Ascending aorta (tissue), 2 donors: ENCODE measurements at regions not wholly inside any gene's neighbourhood (a gene's known extent, or its start where the extent isn't known, plus 50 kb on each side); places are given as distances from the start of the nearest gene placed in this dataset.

Experiments
- DNase-seq, 2 donors: peaks; one replicate each; pipeline ENCODE4 v3.0.0-alpha.2; 2019; ENCODE audit warnings: low spot score in 2 of 2
- H3K27ac ChIP-seq, 2 donors: fragments of 200-600 bp; sonication (generic); one replicate each; pipeline ENCODE4 v1.5.1; 2016 to 2017; ENCODE audit warnings: mild to moderate bottlenecking in 1 of 2
- H3K27me3 ChIP-seq: fragments of 200-600 bp; sonication (generic); one replicate; pipeline ENCODE4 v1.5.1; 2017
- H3K36me3 ChIP-seq, 2 donors: fragments of 200-600 bp; sonication (generic); one replicate each; pipeline ENCODE4 v1.5.1; 2016
- H3K4me1 ChIP-seq, 2 donors: fragments of 200-600 bp; sonication (generic); one replicate each; pipeline ENCODE4 v1.5.1; 2016 to 2017; ENCODE audit warnings: mild to moderate bottlenecking in 1 of 2
- H3K4me3 ChIP-seq, 2 donors: fragments of 200-600 bp; sonication (generic); one replicate each; pipeline ENCODE4 v1.5.1; 2016 to 2017; ENCODE audit warnings: mild to moderate bottlenecking in 1 of 2
- H3K9me3 ChIP-seq, 2 donors: fragments of 200-600 bp; sonication (generic); one replicate each; pipeline ENCODE4 v1.5.1; 2016
- intact Hi-C: fragments of 100-400 bp; cut with DNase I; formaldehyde crosslinking; loops from one replicate; pipeline ENCODE4 v1.15.1; 2023
- TF ChIP-seq, protein P1 (sequence below), 3 experiments: fragments of 200-600 bp in 2 of 3; fragments of 450-650 bp in 1 of 3; sonication (generic) in 2 of 3; IDR thresholded peaks; one replicate each; pipeline ENCODE4 v1.5.1; 2016 to 2019; ENCODE audit warnings: antibody characterized with exemption in 3 of 3, mild to moderate bottlenecking in 1 of 3, moderate library complexity in 1 of 3

DNA sequence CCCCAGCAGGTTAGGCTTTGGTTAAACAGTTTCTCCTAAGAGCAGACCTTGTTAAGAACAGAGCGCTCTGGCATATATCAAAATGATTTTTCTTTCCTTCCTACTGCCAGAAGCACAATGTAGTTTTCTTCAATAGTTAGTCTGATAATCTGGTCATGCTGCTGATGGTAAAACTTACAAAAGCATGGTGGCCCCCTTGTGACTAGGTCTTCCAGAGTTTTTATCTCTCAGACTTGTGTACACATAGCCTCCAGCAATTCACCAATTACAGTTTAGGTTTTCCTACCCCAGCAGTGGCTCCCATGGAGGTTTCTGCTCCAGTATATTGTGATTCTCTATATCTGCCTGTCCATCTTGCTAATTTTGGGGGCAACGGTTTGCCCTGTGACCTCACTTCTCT is 73.3 kb upstream of the DPH5 start:
- no peak for DNase-seq
- no peaks in the 10 kb centered on the region for H3K9me3 ChIP-seq

DNA sequence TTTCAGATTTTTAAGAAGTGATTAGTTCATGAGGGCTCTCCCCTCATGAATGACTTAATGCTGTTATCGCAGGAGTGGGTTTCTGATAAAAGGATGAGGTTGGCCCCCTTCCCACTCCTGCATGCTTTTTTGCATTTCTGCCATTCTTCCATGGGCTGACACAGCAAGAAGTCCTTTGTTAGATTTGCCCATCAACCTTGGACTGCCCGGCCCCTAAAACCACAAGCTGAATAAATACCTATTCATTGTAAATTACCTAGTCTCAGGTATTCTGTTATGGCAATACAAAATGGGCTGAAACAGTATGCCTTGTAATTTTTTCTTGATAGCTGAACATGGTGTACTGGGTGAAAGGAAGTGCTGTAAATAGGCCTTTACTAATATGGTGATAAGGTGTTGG is 72.7 kb upstream of the DPH5 start:
- no peak for DNase-seq
- H3K9me3 ChIP-seq: no peaks in the 10 kb centered on the region
- TF ChIP-seq, protein P1, sequence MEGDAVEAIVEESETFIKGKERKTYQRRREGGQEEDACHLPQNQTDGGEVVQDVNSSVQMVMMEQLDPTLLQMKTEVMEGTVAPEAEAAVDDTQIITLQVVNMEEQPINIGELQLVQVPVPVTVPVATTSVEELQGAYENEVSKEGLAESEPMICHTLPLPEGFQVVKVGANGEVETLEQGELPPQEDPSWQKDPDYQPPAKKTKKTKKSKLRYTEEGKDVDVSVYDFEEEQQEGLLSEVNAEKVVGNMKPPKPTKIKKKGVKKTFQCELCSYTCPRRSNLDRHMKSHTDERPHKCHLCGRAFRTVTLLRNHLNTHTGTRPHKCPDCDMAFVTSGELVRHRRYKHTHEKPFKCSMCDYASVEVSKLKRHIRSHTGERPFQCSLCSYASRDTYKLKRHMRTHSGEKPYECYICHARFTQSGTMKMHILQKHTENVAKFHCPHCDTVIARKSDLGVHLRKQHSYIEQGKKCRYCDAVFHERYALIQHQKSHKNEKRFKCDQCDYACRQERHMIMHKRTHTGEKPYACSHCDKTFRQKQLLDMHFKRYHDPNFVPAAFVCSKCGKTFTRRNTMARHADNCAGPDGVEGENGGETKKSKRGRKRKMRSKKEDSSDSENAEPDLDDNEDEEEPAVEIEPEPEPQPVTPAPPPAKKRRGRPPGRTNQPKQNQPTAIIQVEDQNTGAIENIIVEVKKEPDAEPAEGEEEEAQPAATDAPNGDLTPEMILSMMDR (IDR thresholded peaks at IDR 0.05): no peak
- no peak overlapping the region for H3K4me3 ChIP-seq
- no peaks in the 10 kb centered on the region for H3K27me3 ChIP-seq
- no peak overlapping the region for H3K27ac ChIP-seq
- H3K4me1 ChIP-seq: no peaks in the 10 kb centered on the region
- H3K36me3 ChIP-seq: no peaks in the 10 kb centered on the region
- intact Hi-C loops: no loop called here

More for the DNA sequence above, 73.3 kb upstream of the DPH5 start:
- Histone ChIP-seq H3K36me3 (no peaks in the 10 kb centered on the region), H3K4me3 (no peak overlapping the region), H3K4me1 (no peaks in the 10 kb centered on the region), H3K27ac (no peak overlapping the region), H3K27me3 (no peaks in the 10 kb centered on the region)
- TF ChIP-seq, protein P1 (IDR thresholded peaks at IDR 0.05): no peak
- intact Hi-C loops: no loop called here

DNA sequence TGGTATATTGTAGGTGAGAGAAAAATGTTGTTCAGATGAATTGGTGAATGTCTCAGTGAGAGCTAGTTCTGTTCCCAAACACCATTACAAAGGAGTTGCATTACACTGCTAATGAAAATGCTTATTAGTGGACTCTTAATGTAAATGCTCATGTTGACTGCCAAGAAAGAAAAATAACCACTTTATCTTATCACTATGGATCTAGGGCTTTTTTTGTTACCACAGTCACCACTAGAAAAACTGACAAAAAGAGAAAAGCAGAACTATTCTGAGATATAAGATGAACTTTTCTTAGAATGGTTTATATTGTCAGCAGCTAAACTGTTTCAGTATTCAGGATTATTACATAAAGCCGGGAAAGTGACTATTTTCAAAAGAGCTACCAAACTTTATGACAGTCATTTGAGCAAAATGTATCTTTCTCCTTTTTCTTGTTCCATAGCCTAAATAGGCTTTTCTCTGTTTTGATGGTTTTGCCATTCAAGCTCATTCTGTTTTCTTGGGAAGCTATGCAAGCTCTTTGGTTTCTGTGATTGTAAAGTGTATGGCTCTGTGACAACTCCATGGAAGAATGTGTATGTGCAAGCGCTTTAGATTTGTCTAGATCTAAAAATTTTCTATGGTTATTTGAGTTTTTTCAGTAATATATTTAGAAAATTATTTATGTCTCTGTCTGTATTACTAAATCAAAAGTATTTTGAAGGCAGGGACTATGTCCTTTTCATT is 64.2 kb upstream of the DPH5 start:
- Histone ChIP-seq H3K9me3 (no peaks in the 10 kb centered on the region), H3K27ac (no peak overlapping the region), H3K4me1 (no peaks in the 10 kb centered on the region), H3K4me3 (no peak overlapping the region), H3K27me3 (no peaks in the 10 kb centered on the region), H3K36me3 (no peaks in the 10 kb centered on the region)
- TF ChIP-seq, protein P1 (IDR thresholded peaks at IDR 0.05): no peak
- intact Hi-C loops: no loop called here
- no peak for DNase-seq

DNA sequence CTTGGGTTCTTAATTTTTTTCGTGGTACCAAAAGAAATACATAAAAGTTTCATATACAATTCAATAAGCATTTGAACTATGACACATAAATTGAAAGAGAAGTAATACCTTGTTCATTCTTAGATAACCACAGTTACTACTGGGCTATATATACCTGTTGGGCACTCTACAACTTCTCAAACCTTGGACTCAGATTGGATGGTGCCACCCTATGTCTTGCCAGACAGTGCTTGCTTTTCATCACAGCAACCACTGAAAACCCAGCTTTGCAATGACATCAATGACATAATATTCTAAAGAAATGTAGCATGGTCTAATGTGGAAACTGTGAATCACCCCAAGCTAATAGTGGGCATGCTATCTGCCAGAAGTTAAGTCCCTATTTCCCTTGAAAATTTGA is 62.8 kb upstream of the DPH5 start:
- intact Hi-C loops: no loop called here
- no peaks in the 10 kb centered on the region for H3K9me3 ChIP-seq
- no peak overlapping the region for H3K27ac ChIP-seq
- no peak for DNase-seq
- no peak overlapping the region for H3K4me3 ChIP-seq
- H3K36me3 ChIP-seq: no peaks in the 10 kb centered on the region
- H3K27me3 ChIP-seq: no peaks in the 10 kb centered on the region
- no peaks in the 10 kb centered on the region for H3K4me1 ChIP-seq
- TF ChIP-seq, protein P1 (IDR thresholded peaks at IDR 0.05): no peak

DNA sequence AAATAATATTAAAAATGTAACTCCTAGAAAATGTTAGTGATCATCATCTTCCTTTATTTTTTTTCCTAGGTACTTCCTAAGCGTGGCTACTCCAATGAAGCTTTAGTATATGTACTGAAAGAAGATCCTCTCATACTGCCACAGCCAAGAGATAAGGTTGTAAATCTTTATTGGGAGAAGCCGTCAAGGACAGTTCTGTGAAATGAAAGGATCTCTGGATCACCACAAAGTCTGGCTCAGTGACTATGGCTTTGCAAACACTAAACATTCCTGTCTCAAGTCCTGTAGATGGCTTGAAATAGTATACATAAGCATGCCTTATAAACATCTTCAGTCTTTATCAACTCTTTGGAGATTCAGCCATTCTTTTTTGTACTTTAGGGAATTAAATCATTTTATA is 61.2 kb upstream of the DPH5 start:
- intact Hi-C loops: no loop called here
- H3K4me1 ChIP-seq: no peaks in the 10 kb centered on the region
- H3K36me3 ChIP-seq: no peaks in the 10 kb centered on the region
- H3K27me3 ChIP-seq: no peaks in the 10 kb centered on the region
- DNase-seq: no peak
- no peaks in the 10 kb centered on the region for H3K9me3 ChIP-seq
- H3K4me3 ChIP-seq: no peak overlapping the region
- no peak overlapping the region for H3K27ac ChIP-seq
- TF ChIP-seq, protein P1 (IDR thresholded peaks at IDR 0.05): no peak
